PC-3 (cell line): ENCODE measurements at regions not wholly inside any gene's neighbourhood (a gene's known extent, or its start where the extent isn't known, plus 50 kb on each side); places are given as distances from the start of the nearest gene placed in this dataset.

Experiments used
- ATAC-seq: fragments of 200-7000 bp; cut with Tn5 transposase; 2 replicates; pipeline ENCODE4 v1.9.1; 2020; ENCODE audit warnings: mild to moderate bottlenecking, moderate library complexity
- BruUV-seq: library from RNA; stranded (reverse); fragments of 400-500 nt; replicated peaks from 2 replicates; lab custom pipeline; 2021; lab: Mats Ljungman, UMichigan
- CTCF ChIA-PET: fragments of 300-600 bp; sonication (Branson Sonifier 250); formaldehyde crosslinking; loops from one replicate; lab custom pipeline; 2022; ENCODE audit warnings: antibody characterized with exemption; lab: Charles Lee
- POLR2A ChIA-PET: fragments of 300-600 bp; sonication (Branson Sonifier 250); formaldehyde crosslinking; loops from one replicate; lab custom pipeline; 2022; ENCODE audit warnings: antibody characterized with exemption; ENCODE audit not compliant: unreplicated experiment; lab: Charles Lee
- DNase-seq: peaks from one replicate; pipeline ENCODE4 v3.0.0-alpha.2; 2015
- H2AFZ ChIP-seq: fragments of 300-600 bp; sonication (generic); 2 replicates; pipeline ENCODE4 v1.6.0; 2016; ENCODE audit warnings: antibody characterized with exemption, low read length
- H3F3A ChIP-seq: fragments of 300-600 bp; sonication (generic); one replicate; pipeline ENCODE4 v1.6.0; 2017; ENCODE audit warnings: antibody characterized with exemption, low read length, control low read depth, mild to moderate bottlenecking; ENCODE audit not compliant: unreplicated experiment
- H3K27ac ChIP-seq: fragments of 300-600 bp; sonication (generic); 2 replicates; pipeline ENCODE4 v1.5.1; 2016; ENCODE audit warnings: mild to moderate bottlenecking, low read length
- H3K27me3 ChIP-seq: fragments of 300-600 bp; sonication (generic); 2 replicates; pipeline ENCODE4 v1.6.1; 2016; ENCODE audit warnings: low read length, mixed read lengths
- H3K36me3 ChIP-seq: fragments of 300-600 bp; sonication (generic); 2 replicates; pipeline ENCODE4 v1.6.1; 2016; ENCODE audit warnings: low read depth, mixed run types, low read length, mixed read lengths
- H3K4me1 ChIP-seq: fragments of 300-600 bp; sonication (generic); 2 replicates; pipeline ENCODE4 v1.5.1; 2016; ENCODE audit warnings: low read length; ENCODE audit not compliant: insufficient read depth
- H3K4me2 ChIP-seq: fragments of 300-600 bp; sonication (generic); 2 replicates; pipeline ENCODE4 v1.6.0; 2016; ENCODE audit warnings: low read length
- H3K4me3 ChIP-seq: fragments of 300-600 bp; sonication (generic); 2 replicates; pipeline ENCODE4 v1.5.1; 2016; ENCODE audit warnings: mild to moderate bottlenecking, low read length, mixed read lengths
- H3K79me2 ChIP-seq: fragments of 300-600 bp; sonication (generic); 2 replicates; pipeline ENCODE4 v1.6.1; 2017; ENCODE audit warnings: low read length, mixed read lengths
- H3K9ac ChIP-seq: fragments of 300-600 bp; sonication (generic); 2 replicates; pipeline ENCODE4 v1.6.0; 2016; ENCODE audit warnings: mild to moderate bottlenecking, low read length
- H3K9me2 ChIP-seq: fragments of 300-600 bp; sonication (generic); replicated peaks from 2 replicates; pipeline ENCODE4 v1.6.1; 2016; ENCODE audit warnings: mixed run types, low read length, mixed read lengths
- H3K9me3 ChIP-seq: fragments of 300-600 bp; sonication (generic); 2 replicates; pipeline ENCODE4 v1.6.1; 2016; ENCODE audit warnings: low read length, mixed read lengths
- H4K20me1 ChIP-seq: fragments of 300-600 bp; sonication (generic); 2 replicates; pipeline ENCODE4 v1.6.1; 2016; ENCODE audit warnings: low read length, mixed read lengths
- EZH2 ChIP-seq: fragments of 300-600 bp; sonication (generic); IDR thresholded peaks from one replicate; pipeline ENCODE4 v1.6.1; 2017; ENCODE audit warnings: antibody characterized with exemption, mild to moderate bottlenecking, low read length; ENCODE audit not compliant: unreplicated experiment
- EZH2phosphoT487 ChIP-seq: fragments of 300-600 bp; sonication (generic); IDR thresholded peaks from 2 replicates; pipeline ENCODE4 v1.6.1; 2018; ENCODE audit warnings: mild to moderate bottlenecking, antibody characterized with exemption, low read length, borderline replicate concordance
- intact Hi-C: fragments of 100-400 bp; cut with micrococcal nuclease; formaldehyde crosslinking; loops from 2 replicates; pipeline ENCODE4 v1.9.0; 2023
- TF ChIP-seq, protein P1 (sequence below): fragments of 300-600 bp; sonication (generic); conservative IDR thresholded peaks from 2 replicates; pipeline ENCODE4 v1.5.1; 2017; ENCODE audit warnings: antibody characterized with exemption, low read depth, mild to moderate bottlenecking, low read length

DNA sequence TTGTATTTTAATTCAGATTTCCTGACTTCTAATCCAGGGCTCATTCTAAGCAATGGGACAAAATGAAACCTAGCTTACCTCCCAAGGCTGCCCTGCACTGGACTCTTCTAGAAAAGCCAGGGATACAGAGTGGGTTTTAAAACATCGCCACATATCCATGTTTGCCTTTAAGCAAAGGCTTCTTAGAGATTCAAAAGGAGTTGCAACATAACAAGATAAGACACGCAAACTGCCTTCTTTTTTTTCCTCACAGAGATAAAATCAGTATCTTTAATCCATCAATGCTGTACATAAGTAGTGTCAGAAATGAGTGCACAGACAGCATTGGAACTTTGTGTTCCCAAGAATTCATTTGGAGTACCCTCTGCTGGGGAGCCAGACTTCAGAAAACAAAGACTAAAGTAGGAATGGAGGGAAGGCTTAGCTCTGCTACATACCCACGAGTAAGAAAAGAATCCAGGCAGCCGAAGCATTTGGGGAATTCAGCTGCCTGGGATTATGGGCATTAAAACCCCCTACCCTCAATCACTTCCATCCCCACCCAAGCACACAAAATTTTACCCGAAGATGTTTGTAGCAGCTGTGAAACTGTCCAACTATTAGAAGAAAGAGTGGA lies 427.8 kb downstream of the ARL4A start:
- CTCF ChIA-PET = interaction anchor here (1.2 to 1.5 kb wide), 2 partner anchors 428 to 430 kb away, joined by 3 to 5 read pairs; partner anchors contain the start of gene ARL4A

DNA sequence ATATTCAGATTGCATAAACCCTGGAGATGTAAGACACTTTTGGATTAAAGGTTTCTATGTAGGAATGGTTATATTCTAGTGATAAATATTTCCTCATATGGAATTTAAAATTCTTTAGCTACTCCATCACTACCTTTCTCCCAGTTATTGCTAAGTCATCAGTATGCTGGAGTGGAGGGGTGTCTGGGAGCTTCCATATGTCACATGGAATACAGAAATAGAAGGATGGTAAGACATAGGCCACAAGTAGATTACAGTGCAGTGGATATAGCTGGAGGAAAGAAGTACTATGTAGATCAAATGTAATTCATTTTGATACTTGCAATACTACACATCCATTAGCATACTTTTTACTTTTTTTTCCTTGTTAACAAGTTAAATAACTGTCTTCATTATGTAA lies 428.4 kb downstream of the ARL4A start:
- ATAC-seq = no peak
- no TSS peak for BruUV-seq
- CTCF ChIA-PET = interaction anchor here (1.5 kb wide), 1 partner anchor 429 kb away, joined by 5 read pairs; the partner anchor contains the start of gene ARL4A

More for the DNA sequence above, 427.8 kb downstream of the ARL4A start:
- H3F3A ChIP-seq = no peaks in the 10 kb centered on the region
- no peak for ATAC-seq
- no peaks in the 10 kb centered on the region for H4K20me1 ChIP-seq
- peaks cover 10% of the 10 kb centered on the region for H3K4me1 ChIP-seq
- POLR2A ChIA-PET = no interaction called here
- no peak overlapping the region for H3K4me3 ChIP-seq
- no TSS peak for BruUV-seq
- TF ChIP-seq, protein P1, sequence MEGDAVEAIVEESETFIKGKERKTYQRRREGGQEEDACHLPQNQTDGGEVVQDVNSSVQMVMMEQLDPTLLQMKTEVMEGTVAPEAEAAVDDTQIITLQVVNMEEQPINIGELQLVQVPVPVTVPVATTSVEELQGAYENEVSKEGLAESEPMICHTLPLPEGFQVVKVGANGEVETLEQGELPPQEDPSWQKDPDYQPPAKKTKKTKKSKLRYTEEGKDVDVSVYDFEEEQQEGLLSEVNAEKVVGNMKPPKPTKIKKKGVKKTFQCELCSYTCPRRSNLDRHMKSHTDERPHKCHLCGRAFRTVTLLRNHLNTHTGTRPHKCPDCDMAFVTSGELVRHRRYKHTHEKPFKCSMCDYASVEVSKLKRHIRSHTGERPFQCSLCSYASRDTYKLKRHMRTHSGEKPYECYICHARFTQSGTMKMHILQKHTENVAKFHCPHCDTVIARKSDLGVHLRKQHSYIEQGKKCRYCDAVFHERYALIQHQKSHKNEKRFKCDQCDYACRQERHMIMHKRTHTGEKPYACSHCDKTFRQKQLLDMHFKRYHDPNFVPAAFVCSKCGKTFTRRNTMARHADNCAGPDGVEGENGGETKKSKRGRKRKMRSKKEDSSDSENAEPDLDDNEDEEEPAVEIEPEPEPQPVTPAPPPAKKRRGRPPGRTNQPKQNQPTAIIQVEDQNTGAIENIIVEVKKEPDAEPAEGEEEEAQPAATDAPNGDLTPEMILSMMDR = no peak
- no peak for TF ChIP-seq EZH2
- no peak for TF ChIP-seq EZH2phosphoT487
- H3K4me2 ChIP-seq = no peak overlapping the region
- H3K9me2 ChIP-seq = no peaks in the 10 kb centered on the region
- H2AFZ ChIP-seq = no peak overlapping the region
- no peaks in the 10 kb centered on the region for H3K79me2 ChIP-seq
- intact Hi-C loops = loop anchor here (5.0 kb wide), 2 partner anchors 193 to 288 kb away; no protein-coding TSS in a partner anchor
- H3K9me3 ChIP-seq = no peaks in the 10 kb centered on the region
- no peak overlapping the region for H3K9ac ChIP-seq
- H3K27ac ChIP-seq = no peak overlapping the region
- no peak for DNase-seq
- no peaks in the 10 kb centered on the region for H3K27me3 ChIP-seq
- no peaks in the 10 kb centered on the region for H3K36me3 ChIP-seq

More for the DNA sequence above, 428.4 kb downstream of the ARL4A start:
- Histone ChIP-seq H4K20me1 (no peaks in the 10 kb centered on the region), H3F3A (no peaks in the 10 kb centered on the region), H3K4me3 (no peak overlapping the region), H3K27ac (no peak overlapping the region), H2AFZ (no peak overlapping the region), H3K4me2 (no peak overlapping the region), H3K9me3 (no peaks in the 10 kb centered on the region), H3K79me2 (no peaks in the 10 kb centered on the region), H3K9ac (no peak overlapping the region), H3K9me2 (no peaks in the 10 kb centered on the region), H3K27me3 (no peaks in the 10 kb centered on the region), H3K4me1 (peaks cover 10% of the 10 kb centered on the region), H3K36me3 (no peaks in the 10 kb centered on the region)
- intact Hi-C loops = loop anchor here (2.0 to 5.0 kb wide), 4 partner anchors 147 to 477 kb away; no protein-coding TSS in a partner anchor
- POLR2A ChIA-PET = no interaction called here
- no peak for DNase-seq
- TF ChIP-seq EZH2 (no peak), EZH2phosphoT487 (no peak)
- TF ChIP-seq, protein P1 = no peak
